ENCODE measurements at regions not wholly inside any gene's neighbourhood (a gene's known extent, or its start where the extent isn't known, plus 50 kb on each side); places are given as distances from the start of the nearest gene placed in this dataset.

DNA sequence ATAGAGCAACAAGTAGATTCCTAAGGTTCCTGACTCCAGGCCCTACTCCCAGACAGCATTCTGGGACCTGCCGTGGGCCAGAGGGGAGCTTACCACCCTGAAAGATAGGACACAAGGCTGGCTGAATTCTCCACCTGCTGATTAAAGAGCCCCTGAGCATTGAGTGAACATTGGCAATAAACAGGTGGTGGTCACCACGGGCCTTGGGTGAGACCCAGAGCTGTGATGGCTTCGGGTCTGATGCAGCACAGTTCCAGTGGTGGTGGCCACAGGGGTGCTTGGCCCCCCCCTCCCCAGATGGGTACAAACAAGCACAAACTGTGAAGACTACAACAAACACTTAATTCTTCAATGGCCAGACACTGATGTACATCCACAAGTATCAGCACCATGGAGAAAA, 444.6 kb downstream of the GASK1B start:
- H3K27me3 ChIP-seq, result no peaks in the 10 kb centered on the region
- TF ChIP-seq CTCF (IDR thresholded peaks at IDR 0.05), result no peak
- no peak overlapping the region for H3K4me3 ChIP-seq
- H3K36me3 ChIP-seq, result no peaks in the 10 kb centered on the region
- intact Hi-C loops (cut with DNase I; ENCODE audit: low total_unique reads), result no loop called here
- DNase-seq, result no peak
- no peaks in the 10 kb centered on the region for H3K9me3 ChIP-seq
- H3K27ac ChIP-seq, result no peak overlapping the region
- H3K4me1 ChIP-seq, result peaks cover 0 to 22% (median 2%) of the 10 kb centered on the region in 4 donors

DNA sequence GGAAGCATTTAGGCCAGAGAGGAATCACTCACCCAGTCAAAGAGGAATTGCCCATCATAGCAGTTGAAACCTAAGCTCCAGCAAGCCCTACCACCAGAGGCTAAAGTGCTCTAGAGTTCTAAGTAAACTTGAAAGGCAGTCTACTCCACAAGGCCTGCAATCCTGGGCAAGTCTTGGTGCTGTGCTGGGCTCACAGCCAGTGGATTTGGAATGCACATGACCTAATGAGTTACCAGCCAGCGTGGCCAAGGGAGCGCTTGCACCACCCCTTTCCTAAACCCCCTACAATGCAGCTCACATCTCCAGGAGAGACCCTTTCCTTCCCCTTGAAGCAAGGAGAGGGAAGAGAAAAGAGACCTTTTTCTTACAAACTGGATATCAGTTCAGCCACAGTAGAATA, 445.7 kb downstream of the GASK1B start:
- Histone ChIP-seq H3K27me3 (no peaks in the 10 kb centered on the region), H3K4me1 (peaks cover 0 to 22% (median 2%) of the 10 kb centered on the region in 4 donors), H3K4me3 (no peak overlapping the region), H3K9me3 (no peaks in the 10 kb centered on the region), H3K27ac (no peak overlapping the region), H3K36me3 (no peaks in the 10 kb centered on the region)
- intact Hi-C loops (cut with DNase I; ENCODE audit: low total_unique reads), result no loop called here
- DNase-seq, result peak in 1 of 2 donors; percentile 58
- no peak for TF ChIP-seq CTCF (IDR thresholded peaks at IDR 0.05)

DNA sequence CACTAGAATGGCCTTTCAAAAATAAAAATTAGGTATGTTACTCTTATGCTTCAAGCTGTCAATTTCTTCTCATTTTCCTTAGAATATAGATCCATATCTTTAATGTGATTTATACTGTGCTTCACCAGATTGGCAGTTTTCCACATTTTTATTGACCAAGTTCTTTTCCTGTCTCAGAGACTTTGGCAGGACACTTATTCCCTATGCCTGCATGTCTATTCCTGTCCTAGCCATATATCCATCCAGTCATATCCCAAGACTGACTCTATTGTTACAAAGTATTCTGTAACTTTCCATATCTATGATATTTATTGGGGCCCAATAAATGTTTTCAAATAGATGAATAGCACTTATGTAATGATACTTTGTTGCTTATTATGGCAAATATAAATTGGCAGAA, 450.7 kb downstream of the GASK1B start:
- H3K9me3 ChIP-seq, result no peaks in the 10 kb centered on the region
- no peak overlapping the region for H3K4me3 ChIP-seq
- DNase-seq, result no peak
- peaks cover 0 to 3% (median 0%) of the 10 kb centered on the region in 4 donors for H3K4me1 ChIP-seq
- intact Hi-C loops (cut with DNase I; ENCODE audit: low total_unique reads), result no loop called here
- H3K27me3 ChIP-seq, result no peaks in the 10 kb centered on the region
- no peak overlapping the region for H3K27ac ChIP-seq
- no peak for TF ChIP-seq CTCF (IDR thresholded peaks at IDR 0.05)
- no peaks in the 10 kb centered on the region for H3K36me3 ChIP-seq

DNA sequence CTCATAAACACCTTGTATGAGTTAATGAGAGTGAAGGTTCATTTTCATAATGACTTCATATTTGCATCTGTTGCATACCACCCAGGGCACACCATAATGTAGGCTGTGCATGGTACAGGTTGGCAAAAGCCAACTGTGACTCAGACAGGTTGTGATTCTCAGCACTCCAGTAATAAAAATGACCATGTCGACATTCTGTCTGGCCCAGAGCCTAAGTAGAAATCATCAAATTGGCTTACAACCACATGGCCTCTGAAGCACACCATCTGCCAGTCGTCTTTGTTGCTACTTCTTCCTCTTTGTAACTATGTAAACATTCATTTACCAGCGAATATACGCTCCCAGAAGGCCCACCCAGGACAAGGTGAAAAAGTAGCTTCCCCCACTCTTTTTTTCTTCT, 459.5 kb downstream of the GASK1B start:
- Histone ChIP-seq H3K27ac (no peak overlapping the region), H3K36me3 (no peaks in the 10 kb centered on the region), H3K4me3 (no peak overlapping the region), H3K27me3 (no peaks in the 10 kb centered on the region), H3K4me1 (no peaks in the 10 kb centered on the region), H3K9me3 (no peaks in the 10 kb centered on the region)
- intact Hi-C loops (cut with DNase I; ENCODE audit: low total_unique reads), result no loop called here
- no peak for TF ChIP-seq CTCF (IDR thresholded peaks at IDR 0.05)
- no peak for DNase-seq

DNA sequence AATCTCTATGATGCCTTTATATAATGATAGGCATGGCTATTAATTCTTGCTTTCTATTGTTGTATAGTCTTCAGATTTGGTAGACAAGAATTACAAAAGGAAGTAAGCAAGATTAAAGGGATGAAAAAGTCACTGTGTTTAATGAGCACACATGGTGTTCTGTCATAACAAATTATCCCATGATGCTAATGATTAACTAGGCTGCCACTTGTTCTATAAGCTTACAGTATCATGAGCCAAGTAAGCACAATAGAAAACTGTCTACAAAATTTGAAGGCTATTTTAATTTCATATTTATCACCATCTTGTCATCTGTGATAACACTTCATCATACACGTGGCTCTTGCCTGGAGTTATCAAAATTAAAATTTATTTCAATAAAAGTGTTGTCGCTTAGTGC, 466.7 kb downstream of the GASK1B start:
- H3K27ac ChIP-seq, result no peak overlapping the region
- H3K4me3 ChIP-seq, result no peak overlapping the region
- no peak for DNase-seq
- no peaks in the 10 kb centered on the region for H3K27me3 ChIP-seq
- peaks cover 0 to 14% (median 0%) of the 10 kb centered on the region in 4 donors for H3K4me1 ChIP-seq
- no peaks in the 10 kb centered on the region for H3K36me3 ChIP-seq
- H3K9me3 ChIP-seq, result no peaks in the 10 kb centered on the region
- intact Hi-C loops (cut with DNase I; ENCODE audit: low total_unique reads), result no loop called here
- no peak for TF ChIP-seq CTCF (IDR thresholded peaks at IDR 0.05)

GRCh38 chr4:157702831-157703230, 470.0 kb downstream of the GASK1B start:
- H3K36me3 ChIP-seq, result no peaks in the 10 kb centered on the region
- intact Hi-C loops (cut with DNase I; ENCODE audit: low total_unique reads), result no loop called here
- no peak overlapping the region for H3K27ac ChIP-seq
- H3K27me3 ChIP-seq, result no peaks in the 10 kb centered on the region
- H3K9me3 ChIP-seq, result no peaks in the 10 kb centered on the region
- no peak for TF ChIP-seq CTCF (IDR thresholded peaks at IDR 0.05)
- no peak overlapping the region for H3K4me3 ChIP-seq
- no peak for DNase-seq
- peaks cover 0 to 24% (median 0%) of the 10 kb centered on the region in 4 donors for H3K4me1 ChIP-seq

Measured in tibial artery (tissue), 4 donors.